Upper lobe of right lung (tissue), 1 donor: ENCODE measurements at regions not wholly inside any gene's neighbourhood (a gene's known extent, or its start where the extent isn't known, plus 50 kb on each side); places are given as distances from the start of the nearest gene placed in this dataset.

ENCODE experiments used
- ATAC-seq: fragments of 200-7000 bp; cut with Tn5 transposase; one replicate; pipeline ENCODE4 v1.9.1; 2020; ENCODE audit warnings: mild to moderate bottlenecking, moderate library complexity
- DNase-seq: peaks from one replicate; pipeline ENCODE4 v3.0.0-alpha.2; 2020
- H3K27ac ChIP-seq: fragments of 200-600 bp; one replicate; pipeline ENCODE4 v1.8.0; 2022
- H3K27me3 ChIP-seq: fragments of 200-600 bp; one replicate; pipeline ENCODE4 v1.8.0; 2022; ENCODE audit warnings: mild to moderate bottlenecking
- H3K36me3 ChIP-seq: fragments of 200-600 bp; one replicate; pipeline ENCODE4 v1.8.0; 2022
- H3K4me1 ChIP-seq: fragments of 200-600 bp; one replicate; pipeline ENCODE4 v1.8.0; 2022
- H3K4me3 ChIP-seq: fragments of 200-600 bp; one replicate; pipeline ENCODE4 v1.8.0; 2022; ENCODE audit warnings: mild to moderate bottlenecking
- H3K9me3 ChIP-seq: fragments of 200-600 bp; one replicate; pipeline ENCODE4 v1.8.0; 2022
- CTCF ChIP-seq: fragments of 200-600 bp; IDR thresholded peaks from one replicate; pipeline ENCODE4 v1.8.0; 2022; ENCODE audit warnings: antibody characterized with exemption
- intact Hi-C: fragments of 100-400 bp; cut with DNase I; formaldehyde crosslinking; loops from one replicate; pipeline ENCODE4 v1.11.0; 2022
- donor health status: DM: no; HTN: yes; CAD: no; lungs with severe emphysema.

- H3K27ac ChIP-seq = no peak overlapping the region
- H3K4me1 ChIP-seq = no peaks in the 10 kb centered on the region
- TF ChIP-seq CTCF = no peak
- H3K4me3 ChIP-seq = no peak overlapping the region
- H3K9me3 ChIP-seq = no peaks in the 10 kb centered on the region
- ATAC-seq (no peak), DNase-seq (no peak)
- intact Hi-C loops = no loop called here
- H3K36me3 ChIP-seq = no peaks in the 10 kb centered on the region
- no peaks in the 10 kb centered on the region for H3K27me3 ChIP-seq
Measured at GRCh38 chr14:40318211-40318719, 886.0 kb upstream of the FBXO33 start.

DNA sequence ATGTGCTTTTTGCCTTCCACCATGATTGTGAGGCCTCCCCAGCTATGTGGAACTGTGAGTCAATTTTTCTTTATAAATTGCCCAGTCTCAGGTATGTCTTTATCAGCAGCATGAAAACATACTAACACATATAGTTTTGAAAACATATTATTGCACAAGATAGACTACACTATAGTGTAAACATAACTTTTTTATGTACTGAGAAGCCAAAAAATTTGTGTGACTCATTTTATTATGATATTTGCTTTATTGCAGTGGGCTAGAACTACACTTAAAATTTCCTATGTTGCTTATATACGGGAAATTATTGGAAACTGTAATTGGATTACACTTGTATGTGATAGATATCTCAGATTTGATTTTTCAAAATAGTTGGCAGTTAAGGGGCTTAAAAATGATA is 885.5 kb upstream of the FBXO33 start:
- Histone ChIP-seq H3K9me3 (no peaks in the 10 kb centered on the region), H3K4me1 (no peaks in the 10 kb centered on the region), H3K36me3 (no peaks in the 10 kb centered on the region), H3K4me3 (no peak overlapping the region), H3K27ac (no peak overlapping the region), H3K27me3 (no peaks in the 10 kb centered on the region)
- no peak for DNase-seq
- intact Hi-C loops = no loop called here
- no peak for ATAC-seq
- TF ChIP-seq CTCF = no peak

DNA sequence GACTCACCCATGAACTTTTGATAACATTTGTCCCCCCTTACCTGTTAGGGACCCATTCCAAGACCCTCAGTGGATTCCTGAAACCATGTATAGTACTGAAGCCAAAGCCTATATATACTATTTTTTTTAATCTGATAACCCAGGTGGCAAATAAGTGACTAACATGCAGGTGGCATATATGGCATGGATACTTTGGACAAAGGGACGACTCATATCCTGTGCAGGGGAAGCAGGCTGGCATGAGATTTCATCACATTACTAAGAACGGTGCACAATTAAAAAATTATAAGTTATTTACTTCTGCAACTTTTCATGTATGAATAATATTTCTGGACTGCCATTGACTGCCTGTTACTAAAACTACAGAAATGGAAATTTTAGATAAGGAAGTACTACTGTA is 880.1 kb upstream of the FBXO33 start:
- no peak for TF ChIP-seq CTCF
- ATAC-seq = no peak

GRCh38 chr14:40309124-40309523 is 876.9 kb upstream of the FBXO33 start:
- Histone ChIP-seq H3K27ac (no peak overlapping the region), H3K36me3 (no peaks in the 10 kb centered on the region), H3K27me3 (no peaks in the 10 kb centered on the region), H3K4me3 (no peak overlapping the region), H3K4me1 (no peaks in the 10 kb centered on the region), H3K9me3 (no peaks in the 10 kb centered on the region)
- no peak for TF ChIP-seq CTCF
- ATAC-seq (no peak), DNase-seq (no peak)
- intact Hi-C loops = no loop called here

More for the DNA sequence above, 880.1 kb upstream of the FBXO33 start:
- Histone ChIP-seq H3K27me3 (no peaks in the 10 kb centered on the region), H3K27ac (no peak overlapping the region), H3K4me1 (no peaks in the 10 kb centered on the region), H3K4me3 (no peak overlapping the region), H3K36me3 (no peaks in the 10 kb centered on the region), H3K9me3 (no peaks in the 10 kb centered on the region)
- DNase-seq = no peak
- intact Hi-C loops = no loop called here

- TF ChIP-seq CTCF = no peak
Measured at GRCh38 chr14:40308240-40308639, 876.0 kb upstream of the FBXO33 start.

GRCh38 chr14:40296821-40297220 is 864.6 kb upstream of the FBXO33 start:
- no peaks in the 10 kb centered on the region for H3K27me3 ChIP-seq
- no peaks in the 10 kb centered on the region for H3K4me1 ChIP-seq
- ATAC-seq (no peak), DNase-seq (no peak)
- no peak for TF ChIP-seq CTCF
- no peak overlapping the region for H3K4me3 ChIP-seq
- H3K36me3 ChIP-seq = no peaks in the 10 kb centered on the region
- intact Hi-C loops = no loop called here
- no peak overlapping the region for H3K27ac ChIP-seq
- H3K9me3 ChIP-seq = no peaks in the 10 kb centered on the region

More at GRCh38 chr14:40308240-40308639, 876.0 kb upstream of the FBXO33 start:
- no peak overlapping the region for H3K27ac ChIP-seq
- no peaks in the 10 kb centered on the region for H3K9me3 ChIP-seq
- H3K36me3 ChIP-seq = no peaks in the 10 kb centered on the region
- DNase-seq (no peak), ATAC-seq (no peak)
- H3K4me1 ChIP-seq = no peaks in the 10 kb centered on the region
- intact Hi-C loops = no loop called here
- H3K4me3 ChIP-seq = no peak overlapping the region
- H3K27me3 ChIP-seq = no peaks in the 10 kb centered on the region
